HEK293 (cell line): ENCODE measurements at regions not wholly inside any gene's neighbourhood (a gene's known extent, or its start where the extent isn't known, plus 50 kb on each side); places are given as distances from the start of the nearest gene placed in this dataset.

Experiments
- CTCF ChIP-seq: fragments of 450-650 bp; formaldehyde crosslinking; IDR thresholded peaks from 2 replicates; pipeline ENCODE4 v1.5.1; 2016; ENCODE audit warnings: missing biosample characterization, missing genetic modification characterization
- KLF1 ChIP-seq: fragments of 450-650 bp; formaldehyde crosslinking; IDR thresholded peaks from 2 replicates; pipeline ENCODE4 v1.5.1; 2016; ENCODE audit warnings: missing biosample characterization, missing genetic modification characterization
- PRDM4 ChIP-seq: fragments of 450-650 bp; formaldehyde crosslinking; IDR thresholded peaks from 2 replicates; pipeline ENCODE4 v1.5.1; 2017; ENCODE audit warnings: missing biosample characterization, missing genetic modification characterization
- ZBTB44 ChIP-seq: fragments of 450-650 bp; IDR thresholded peaks from 2 replicates; pipeline ENCODE4 v1.5.1; 2018; ENCODE audit warnings: missing biosample characterization, mild to moderate bottlenecking, missing genetic modification characterization
- ZNF138 ChIP-seq: fragments of 450-650 bp; formaldehyde crosslinking; IDR thresholded peaks from 2 replicates; pipeline ENCODE4 v1.5.1; 2016; ENCODE audit warnings: missing biosample characterization, missing genetic modification characterization, borderline replicate concordance
- ZNF423 ChIP-seq: fragments of 450-650 bp; formaldehyde crosslinking; IDR thresholded peaks from 2 replicates; pipeline ENCODE4 v1.5.1; 2016; ENCODE audit warnings: missing biosample characterization, missing genetic modification characterization
- ZNF530 ChIP-seq: fragments of 450-650 bp; formaldehyde crosslinking; IDR thresholded peaks from 2 replicates; pipeline ENCODE4 v1.5.1; 2016; ENCODE audit warnings: low read depth, missing biosample characterization, missing genetic modification characterization
- ZNF571 ChIP-seq: fragments of 450-650 bp; formaldehyde crosslinking; IDR thresholded peaks from 2 replicates; pipeline ENCODE4 v1.5.0; 2017; ENCODE audit warnings: missing biosample characterization, missing genetic modification characterization
- ZNF639 ChIP-seq: fragments of 450-650 bp; formaldehyde crosslinking; IDR thresholded peaks from 2 replicates; pipeline ENCODE4 v1.5.1; 2016; ENCODE audit warnings: missing biosample characterization, missing genetic modification characterization
- ZNF830 ChIP-seq: fragments of 450-650 bp; IDR thresholded peaks from 2 replicates; pipeline ENCODE4 v1.5.0; 2018; ENCODE audit warnings: missing biosample characterization, missing genetic modification characterization, low read depth, mild to moderate bottlenecking, moderate library complexity

GRCh38 chr3:124227150-124227630 is 235.3 kb upstream of the ROPN1 start:
- TF ChIP-seq CTCF (tag by site-specific recombination): no peak
- TF ChIP-seq ZNF830: no peak
- TF ChIP-seq KLF1 (tag by site-specific recombination): no peak
- TF ChIP-seq PRDM4: no peak
- no peak for TF ChIP-seq ZNF639 (tag by site-specific recombination)
- TF ChIP-seq ZNF571: no peak
- no peak for TF ChIP-seq ZNF530
- no peak for TF ChIP-seq ZNF423 (tag by site-specific recombination)
- TF ChIP-seq ZBTB44: no peak
- no peak for TF ChIP-seq ZNF138
